BLaER1 treated with 17β-estradiol and CSF1 and Interleukin-3, amounts not matched to agents 10 nM and 100 nM (cell line): ENCODE measurements at regions not wholly inside any gene's neighbourhood (a gene's known extent, or its start where the extent isn't known, plus 50 kb on each side); places are given as distances from the start of the nearest gene placed in this dataset.
A peak's percentile ranks its signal among the peaks of the same experiment; 100 is the strongest.
"Not testable (repeated sequence)": the region's sequence is repeated elsewhere in the genome, so short reads cannot be mapped to it uniquely, and the experiment has no call there.

Source experiments
- H3K27ac ChIP-seq, 11 experiments: shearing (Covaris generic); formaldehyde crosslinking; 2 replicates each; pipeline ENCODE4 v1.8.1; 2022
- H3K27me3 ChIP-seq, 11 experiments: shearing (Covaris generic); formaldehyde crosslinking; 2 replicates each; pipeline ENCODE4 v1.8.1; 2022
- H3K36me3 ChIP-seq, 11 experiments: shearing (Covaris generic); formaldehyde crosslinking; 2 replicates each; pipeline ENCODE4 v1.8.1; 2022
- H3K4me1 ChIP-seq, 10 experiments: shearing (Covaris generic); formaldehyde crosslinking; 2 replicates each; pipeline ENCODE4 v1.8.1; 2022
- H3K4me2 ChIP-seq, 11 experiments: shearing (Covaris generic); formaldehyde crosslinking; 2 replicates each; pipeline ENCODE4 v1.8.1; 2022
- H3K4me3 ChIP-seq, 10 experiments: shearing (Covaris generic); formaldehyde crosslinking; 2 replicates each; pipeline ENCODE4 v1.8.1; 2022
- H3K9ac ChIP-seq, 11 experiments: shearing (Covaris generic); formaldehyde crosslinking; 2 replicates each; pipeline ENCODE4 v1.8.1; 2022
- H3K9me3 ChIP-seq, 11 experiments: shearing (Covaris generic); formaldehyde crosslinking; replicated peaks in 1 of 11; 2 replicates each; pipeline ENCODE4 v1.8.1; 2022
- H4K20me1 ChIP-seq, 11 experiments: shearing (Covaris generic); formaldehyde crosslinking; 2 replicates each; pipeline ENCODE4 v1.8.1; 2022
- Cebpa-rat ChIP-seq, 11 experiments: shearing (Covaris generic); IDR thresholded peaks; 2 replicates each; pipeline ENCODE4 v1.8.1; 2022

DNA sequence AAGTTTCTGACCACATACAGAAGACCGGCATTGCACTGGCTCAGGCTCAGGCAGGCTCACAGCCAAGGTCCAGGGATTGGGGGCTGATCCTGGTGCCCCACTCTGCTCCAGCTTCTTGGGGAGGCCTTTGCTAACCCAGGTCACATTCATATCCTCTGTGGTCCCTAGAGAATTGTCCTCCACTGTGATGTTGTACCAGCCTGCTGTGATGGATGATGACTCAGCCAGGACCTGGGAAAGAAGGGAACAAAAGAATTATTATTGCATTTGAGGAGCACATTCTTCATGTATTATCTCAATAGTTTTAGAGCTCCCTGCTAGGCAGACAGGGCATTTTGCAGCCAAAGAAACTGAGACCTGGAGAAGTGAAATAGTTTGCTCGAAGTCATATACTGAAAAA is 114.3 kb upstream of the ETV3 start:
- Histone ChIP-seq H3K36me3 (no peaks in the 10 kb centered on the region), H3K27me3 (peaks cover 0 to 37% (median 0%) of the 10 kb centered on the region in 11 experiments; a peak in 4 of 22 replicates), H3K4me1 (peaks cover 0 to 12% (median 0%) of the 10 kb centered on the region in 10 experiments; a peak in 5 of 20 replicates), H3K27ac (no peak overlapping the region), H4K20me1 (no peaks in the 10 kb centered on the region), H3K9me3 (peaks cover 7 to 18% (median 10%) of the 10 kb centered on the region in 11 experiments; a peak in 18 of 22 replicates), H3K4me2 (0 out of 22 replicates have a peak overlapping the region, but pooled peaks of 1 of the 11 experiments have one; percentile 5), H3K4me3 (no peak overlapping the region), H3K9ac (no peak overlapping the region)
- no peak for TF ChIP-seq Cebpa-rat (IDR thresholded peaks at IDR 0.05)

DNA sequence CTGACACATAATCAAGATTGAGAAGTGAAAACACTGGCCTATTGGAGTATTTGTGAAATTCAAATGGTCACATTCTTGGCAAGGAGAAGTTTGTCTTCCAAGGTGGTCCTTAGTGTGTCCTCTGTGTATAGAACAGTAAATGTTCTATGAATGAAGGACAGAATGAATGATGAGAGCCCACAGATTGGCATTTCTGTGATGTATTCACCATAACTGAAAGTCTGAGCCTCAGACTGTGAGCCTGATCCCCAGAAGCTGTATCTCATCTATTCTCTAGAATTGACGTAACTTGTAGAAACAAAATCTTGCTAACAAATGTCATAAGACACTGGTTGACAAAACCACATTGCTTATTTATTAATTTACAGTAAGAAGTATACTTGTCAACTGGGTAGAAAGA is 111.5 kb upstream of the ETV3 start:
- Histone ChIP-seq H3K4me1 (peaks cover 0 to 12% (median 0%) of the 10 kb centered on the region in 10 experiments; a peak in 5 of 20 replicates), H3K36me3 (no peaks in the 10 kb centered on the region), H3K27me3 (peaks cover 0 to 53% (median 0%) of the 10 kb centered on the region in 11 experiments; a peak in 4 of 22 replicates), H4K20me1 (no peaks in the 10 kb centered on the region), H3K9ac (no peak overlapping the region), H3K4me2 (peak overlapping the region in 4 of 11 experiments; percentile 13 to 55 (median 26); a peak in 5 of 22 replicates), H3K4me3 (no peak overlapping the region), H3K27ac (peak overlapping the region in 1 of 11 experiments; percentile 3; a peak in 1 of 22 replicates), H3K9me3 (peaks cover 7 to 32% (median 18%) of the 10 kb centered on the region in 11 experiments; a peak in 20 of 22 replicates)
- TF ChIP-seq Cebpa-rat (IDR thresholded peaks at IDR 0.05) = no peak

DNA sequence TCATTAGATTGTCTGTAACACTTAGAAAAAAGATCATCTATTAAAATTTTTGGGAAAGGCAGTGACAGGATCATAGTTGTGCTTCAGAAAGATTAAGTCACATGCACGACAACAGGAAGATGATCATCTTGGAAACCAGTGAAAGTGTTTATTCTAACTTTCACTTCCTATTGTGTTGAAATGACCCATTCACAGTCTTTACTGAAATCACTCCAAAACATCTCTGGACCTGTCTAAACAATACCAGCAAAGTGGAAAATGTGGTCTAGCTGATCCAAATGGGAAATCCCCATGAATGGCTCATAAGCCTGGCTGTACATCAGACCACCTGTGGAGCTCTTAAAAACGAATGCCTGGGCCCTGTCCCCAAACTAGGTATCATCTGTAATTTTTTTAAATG is 111.1 kb upstream of the ETV3 start:
- Histone ChIP-seq H3K4me1 (peaks cover 0 to 12% (median 0%) of the 10 kb centered on the region in 10 experiments; a peak in 5 of 20 replicates), H3K36me3 (no peaks in the 10 kb centered on the region), H3K27me3 (peaks cover 0 to 53% (median 0%) of the 10 kb centered on the region in 11 experiments; a peak in 4 of 22 replicates), H3K4me3 (no peak overlapping the region), H4K20me1 (no peaks in the 10 kb centered on the region), H3K9me3 (peaks cover 7 to 28% (median 17%) of the 10 kb centered on the region in 11 experiments; a peak in 20 of 22 replicates), H3K4me2 (peak overlapping the region in 4 of 11 experiments; percentile 13 to 55 (median 26); a peak in 5 of 22 replicates), H3K9ac (no peak overlapping the region), H3K27ac (peak overlapping the region in 1 of 11 experiments; percentile 3; a peak in 1 of 22 replicates)
- no peak for TF ChIP-seq Cebpa-rat (IDR thresholded peaks at IDR 0.05)

GRCh38 chr1:157247764-157248049 is 109.5 kb upstream of the ETV3 start:
- not testable (repeated sequence) for H3K36me3 ChIP-seq, H3K9ac ChIP-seq, H4K20me1 ChIP-seq, H3K4me2 ChIP-seq, H3K4me3 ChIP-seq, H3K27ac ChIP-seq
- Histone ChIP-seq H3K27me3 (peaks cover 0 to 44% (median 0%) of the 10 kb centered on the region in 11 experiments; a peak in 4 of 22 replicates), H3K9me3 (peaks cover 0 to 16% (median 9%) of the 10 kb centered on the region in 11 experiments; a peak in 11 of 22 replicates), H3K4me1 (peaks cover 0 to 12% (median 0%) of the 10 kb centered on the region in 10 experiments; a peak in 5 of 20 replicates)

- no peak for TF ChIP-seq Cebpa-rat (IDR thresholded peaks at IDR 0.05)
Observed at GRCh38 chr1:157247005-157247763, 109.0 kb upstream of the ETV3 start.

DNA sequence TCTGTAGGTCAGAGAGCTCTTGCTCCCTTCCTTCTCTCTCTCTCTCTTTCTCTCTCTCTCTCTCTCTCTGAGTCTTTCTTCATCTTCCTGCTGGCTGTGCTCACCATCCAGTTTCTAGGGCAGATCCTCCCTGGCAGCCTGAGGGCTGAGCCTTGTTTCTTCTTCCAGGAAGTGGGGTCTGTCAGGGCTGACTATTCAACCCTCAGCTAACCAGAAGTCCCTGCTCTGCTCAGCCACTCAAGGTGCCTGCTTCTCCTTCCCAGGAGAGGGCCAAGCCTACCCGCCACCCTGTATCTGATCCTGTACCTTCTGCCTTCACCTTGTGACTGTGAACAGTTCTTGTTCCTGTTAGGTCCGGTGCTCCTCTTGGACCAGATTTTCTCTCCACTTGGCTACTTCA is 107.6 kb upstream of the ETV3 start:
- no peaks in the 10 kb centered on the region for H4K20me1 ChIP-seq
- no peaks in the 10 kb centered on the region for H3K36me3 ChIP-seq
- no peak overlapping the region for H3K4me2 ChIP-seq
- peaks cover 2 to 14% (median 5%) of the 10 kb centered on the region in 10 experiments; a peak in 16 of 20 replicates for H3K4me1 ChIP-seq
- peaks cover 0 to 16% (median 9%) of the 10 kb centered on the region in 11 experiments; a peak in 11 of 22 replicates for H3K9me3 ChIP-seq
- no peak overlapping the region for H3K9ac ChIP-seq
- peaks cover 0 to 25% (median 0%) of the 10 kb centered on the region in 11 experiments; a peak in 4 of 22 replicates for H3K27me3 ChIP-seq
- no peak overlapping the region for H3K4me3 ChIP-seq
- H3K27ac ChIP-seq = no peak overlapping the region
- no peak for TF ChIP-seq Cebpa-rat (IDR thresholded peaks at IDR 0.05)

More at GRCh38 chr1:157247005-157247763, 109.0 kb upstream of the ETV3 start:
- no peaks in the 10 kb centered on the region for H3K36me3 ChIP-seq
- peaks cover 0 to 38% (median 0%) of the 10 kb centered on the region in 11 experiments; a peak in 4 of 22 replicates for H3K27me3 ChIP-seq
- H3K4me1 ChIP-seq = peaks cover 0 to 12% (median 0%) of the 10 kb centered on the region in 10 experiments; a peak in 5 of 20 replicates
- H3K4me3 ChIP-seq = no peak overlapping the region
- no peak overlapping the region for H3K9ac ChIP-seq
- no peak overlapping the region for H3K4me2 ChIP-seq
- no peaks in the 10 kb centered on the region for H4K20me1 ChIP-seq
- peaks cover 0 to 16% (median 9%) of the 10 kb centered on the region in 11 experiments; a peak in 11 of 22 replicates for H3K9me3 ChIP-seq
- no peak overlapping the region for H3K27ac ChIP-seq

- H3K4me1 ChIP-seq = peaks cover 7 to 16% (median 11%) of the 10 kb centered on the region in 10 experiments; a peak in 16 of 20 replicates
- no peak for TF ChIP-seq Cebpa-rat (IDR thresholded peaks at IDR 0.05)
- H3K36me3 ChIP-seq = no peaks in the 10 kb centered on the region
- no peak overlapping the region for H3K4me3 ChIP-seq
- peaks cover 0 to 5% (median 0%) of the 10 kb centered on the region in 11 experiments; a peak in 1 of 22 replicates for H4K20me1 ChIP-seq
- H3K4me2 ChIP-seq = peak overlapping the region in 8 of 11 experiments; percentile 16 to 54 (median 38); a peak in 11 of 22 replicates
- no peak overlapping the region for H3K9ac ChIP-seq
- peaks cover 0 to 16% (median 0%) of the 10 kb centered on the region in 11 experiments; a peak in 3 of 22 replicates for H3K27me3 ChIP-seq
- no peak overlapping the region for H3K27ac ChIP-seq
- peaks cover 0 to 4% (median 0%) of the 10 kb centered on the region in 11 experiments; a peak in 2 of 22 replicates for H3K9me3 ChIP-seq
Observed at GRCh38 chr1:157241185-157241538, 103.0 kb upstream of the ETV3 start.

DNA sequence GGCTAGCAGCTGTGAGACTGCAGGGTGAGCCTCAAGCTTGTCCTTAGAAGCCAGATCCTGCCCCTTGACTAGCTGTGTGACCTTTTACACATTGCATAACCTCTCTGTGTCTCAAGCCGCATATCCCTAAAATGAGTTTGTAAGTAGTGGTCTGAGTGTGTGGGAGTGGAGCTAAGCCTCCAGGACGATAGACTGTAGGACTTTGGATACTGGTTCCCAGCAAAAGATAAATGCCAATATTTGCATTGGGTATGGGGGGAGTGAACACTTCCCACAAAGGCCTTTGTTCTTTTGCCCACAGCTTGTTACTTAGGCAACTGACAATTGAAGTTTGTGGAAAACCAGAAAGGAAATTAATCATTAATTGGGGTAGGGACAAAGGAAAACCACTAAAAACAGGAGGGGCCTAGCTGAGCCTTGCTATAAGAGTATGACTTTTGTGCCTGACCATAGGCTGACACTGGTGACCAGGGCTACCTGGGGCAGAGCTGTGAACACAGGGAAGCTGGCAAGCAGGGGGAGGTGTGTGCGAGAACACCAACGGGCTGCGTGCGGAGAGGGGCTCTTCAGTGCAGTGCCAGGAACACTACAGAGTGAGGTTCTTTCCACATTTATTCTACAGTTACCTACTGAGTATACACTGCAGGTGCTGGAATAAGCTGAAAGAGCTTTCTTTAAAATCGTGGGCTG is 102.4 kb upstream of the ETV3 start:
- Histone ChIP-seq H3K4me3 (no peak overlapping the region), H3K9ac (no peak overlapping the region), H3K4me1 (peaks cover 7 to 16% (median 11%) of the 10 kb centered on the region in 10 experiments; a peak in 16 of 20 replicates), H3K27me3 (peaks cover 0 to 12% (median 0%) of the 10 kb centered on the region in 11 experiments; a peak in 3 of 22 replicates), H4K20me1 (peaks cover 0 to 5% (median 0%) of the 10 kb centered on the region in 11 experiments; a peak in 1 of 22 replicates), H3K27ac (no peak overlapping the region), H3K4me2 (peak overlapping the region in 10 of 11 experiments; percentile 3 to 54 (median 29); a peak in 14 of 22 replicates), H3K36me3 (no peaks in the 10 kb centered on the region), H3K9me3 (peaks cover 0 to 4% (median 0%) of the 10 kb centered on the region in 11 experiments; a peak in 1 of 22 replicates)
- no peak for TF ChIP-seq Cebpa-rat (IDR thresholded peaks at IDR 0.05)
